Eye (tissue), 1 donor: ENCODE measurements at regions not wholly inside any gene's neighbourhood (a gene's known extent, or its start where the extent isn't known, plus 50 kb on each side); places are given as distances from the start of the nearest gene placed in this dataset.

Experiments
- DNase-seq: peaks from one replicate; pipeline ENCODE4 v3.0.0-alpha.2; 2015

DNA sequence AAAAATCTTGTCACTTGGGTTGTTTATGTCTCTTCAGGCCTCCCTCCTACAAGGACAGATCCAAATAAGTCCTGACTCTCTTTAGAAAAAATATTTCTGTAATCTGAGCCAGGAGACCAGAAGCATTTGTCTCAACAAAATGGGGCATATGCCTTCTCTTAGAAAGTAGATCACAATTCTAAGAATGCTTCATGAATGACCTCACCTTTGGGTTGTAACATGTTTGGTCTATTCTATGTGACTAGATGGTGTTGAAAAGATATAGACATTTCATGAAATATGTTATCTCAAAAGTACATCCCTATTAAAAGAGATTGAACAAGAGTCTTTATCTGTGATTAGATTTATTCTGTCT, 159.0 kb upstream of the SETBP1 start:
- no peak for DNase-seq

DNA sequence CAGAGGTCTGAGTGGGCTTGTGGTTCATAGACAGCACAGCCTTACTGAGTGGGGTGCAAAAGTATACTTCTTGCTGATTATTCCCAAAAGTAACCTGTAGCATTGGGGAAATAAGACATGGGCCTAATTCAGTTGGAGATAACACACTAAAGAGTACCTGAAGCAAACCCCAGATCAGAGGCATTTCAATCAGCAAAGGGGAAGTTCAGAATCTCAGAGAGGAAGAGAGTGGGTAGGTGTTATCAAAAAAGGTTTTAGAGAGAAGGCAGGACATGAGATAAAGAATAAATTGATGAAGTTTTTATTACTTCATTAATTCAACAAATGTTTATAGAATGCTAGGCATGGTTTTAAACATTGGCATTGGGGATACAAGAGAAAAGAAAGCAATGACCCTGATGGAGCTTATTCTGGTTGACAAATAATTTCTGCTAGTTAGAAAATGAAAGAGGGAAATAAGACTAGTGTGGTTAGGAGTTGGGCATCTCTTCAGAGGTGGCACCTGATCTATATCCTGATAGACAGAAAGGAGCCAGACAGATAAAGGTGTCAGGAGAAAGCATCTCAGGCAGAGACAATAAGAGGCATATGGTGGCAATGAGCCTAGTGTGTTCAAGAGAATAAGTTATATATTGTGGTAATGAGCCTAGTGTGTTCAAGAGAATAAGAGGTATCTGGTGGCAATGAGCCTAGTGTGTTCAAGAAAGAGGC, 153.8 kb upstream of the SETBP1 start:
- DNase-seq: no peak

DNA sequence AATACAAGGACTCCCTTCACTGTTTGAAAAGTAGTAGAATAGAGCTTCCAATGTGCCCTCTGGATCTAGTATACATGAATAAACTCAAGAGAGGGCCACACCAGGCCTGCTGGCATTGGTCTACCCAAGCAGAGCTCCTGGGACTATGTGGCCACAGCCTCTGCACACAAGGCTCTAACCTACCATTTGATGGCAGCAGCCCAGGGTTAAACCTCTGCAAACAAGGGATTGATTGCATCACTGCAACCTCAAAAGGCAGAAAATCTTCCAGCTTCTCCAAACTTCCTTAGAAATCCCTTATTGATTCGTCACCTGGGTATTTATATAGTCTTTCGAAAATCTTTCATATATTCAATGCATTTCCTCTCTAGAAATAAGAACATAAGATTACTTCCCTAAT, 147.6 kb upstream of the SETBP1 start:
- DNase-seq: no peak

DNA sequence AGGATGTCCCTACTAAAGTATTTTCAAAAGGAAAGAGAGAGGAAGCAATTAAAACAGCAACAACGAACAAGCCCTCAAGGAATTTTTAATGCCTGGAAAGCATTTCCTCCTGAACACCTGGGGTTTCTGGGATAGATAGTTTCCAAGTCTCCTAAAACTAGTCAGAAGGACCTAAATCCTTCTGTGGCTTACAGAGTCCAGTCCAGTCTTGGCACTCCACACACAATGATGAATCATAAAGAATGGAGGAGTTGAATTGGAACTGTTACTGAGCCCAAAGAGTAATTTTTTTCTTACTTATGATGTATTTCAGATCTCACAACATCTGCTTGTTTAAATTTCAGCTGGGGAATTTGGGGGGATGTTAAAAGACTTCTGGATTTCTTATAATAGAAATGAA, 144.6 kb upstream of the SETBP1 start:
- DNase-seq: no peak

DNA sequence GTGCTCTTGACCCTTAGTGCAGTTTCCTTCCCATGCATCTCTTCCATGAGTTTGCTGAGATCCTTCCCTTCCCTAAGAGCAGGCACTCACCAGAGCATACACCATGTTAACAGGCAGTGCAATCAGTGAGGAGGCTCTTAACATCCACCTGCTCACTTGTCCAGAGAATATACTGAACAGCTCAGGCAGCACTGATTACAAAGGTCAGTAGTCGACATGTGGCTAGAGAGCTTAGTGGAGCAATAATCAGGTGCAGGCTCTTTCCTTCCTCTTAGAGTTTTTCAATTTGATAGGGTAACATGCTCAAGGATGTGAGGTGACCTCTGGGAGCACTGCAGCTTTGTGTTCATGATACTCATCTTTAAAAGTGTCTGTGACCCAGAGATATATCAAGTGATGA, 144.1 kb upstream of the SETBP1 start:
- DNase-seq: peak; percentile 48

DNA sequence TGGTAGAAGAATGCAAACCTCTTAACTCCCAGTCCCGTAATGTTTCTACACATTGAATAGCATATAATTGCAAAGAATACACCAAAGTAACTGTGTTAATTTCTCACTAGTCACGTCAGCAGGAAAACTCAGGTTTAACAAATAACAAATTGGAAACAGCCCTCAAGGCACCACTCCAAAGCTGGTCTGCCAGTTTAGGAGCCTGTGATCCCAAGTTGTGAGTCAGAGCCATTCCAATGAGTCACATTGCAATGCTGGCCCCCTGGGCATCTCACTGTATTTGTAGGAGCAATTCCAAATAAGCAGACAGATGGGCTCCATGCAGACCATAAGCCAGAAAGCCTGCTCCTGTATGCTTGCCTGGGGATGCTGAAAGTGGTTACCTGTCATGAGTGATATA, 143.2 kb upstream of the SETBP1 start:
- no peak for DNase-seq

DNA sequence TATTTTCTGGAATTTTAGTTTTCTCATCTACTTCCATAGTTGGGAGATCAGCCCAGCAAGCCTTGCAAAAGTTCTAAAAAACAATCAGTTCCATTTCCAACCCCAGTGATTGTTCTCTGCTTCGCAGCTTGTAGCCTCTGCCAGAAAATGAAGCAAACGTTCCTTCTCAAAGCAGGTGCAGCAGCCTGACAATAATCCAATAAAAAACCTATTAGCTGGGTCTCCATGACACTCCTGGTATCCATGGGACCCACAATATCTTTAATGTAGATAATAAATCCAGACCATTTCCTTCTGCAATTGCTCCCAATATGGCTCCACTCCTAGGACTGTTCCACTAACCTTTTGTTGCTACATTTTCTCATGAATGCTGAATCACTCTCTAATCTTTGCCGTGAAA, 140.8 kb upstream of the SETBP1 start:
- no peak for DNase-seq

DNA sequence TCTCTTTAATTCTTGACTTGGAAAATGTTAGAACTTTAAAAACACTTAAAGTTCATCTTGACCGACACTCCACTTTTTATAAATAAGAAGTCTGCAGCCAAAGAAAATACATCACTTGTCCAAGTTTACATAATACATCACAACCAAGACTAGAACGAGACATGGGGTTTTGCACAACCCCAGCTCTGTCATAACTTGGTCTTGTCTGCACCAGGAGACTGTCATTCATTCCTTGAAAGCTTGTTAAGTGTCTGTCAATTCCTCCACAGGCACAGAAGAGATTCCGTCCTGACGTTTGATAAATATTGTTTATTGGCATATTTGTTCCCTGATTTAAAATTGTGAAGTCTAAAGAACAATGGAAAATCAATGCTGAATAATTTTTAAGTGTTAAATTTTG, 139.5 kb upstream of the SETBP1 start:
- DNase-seq: no peak

DNA sequence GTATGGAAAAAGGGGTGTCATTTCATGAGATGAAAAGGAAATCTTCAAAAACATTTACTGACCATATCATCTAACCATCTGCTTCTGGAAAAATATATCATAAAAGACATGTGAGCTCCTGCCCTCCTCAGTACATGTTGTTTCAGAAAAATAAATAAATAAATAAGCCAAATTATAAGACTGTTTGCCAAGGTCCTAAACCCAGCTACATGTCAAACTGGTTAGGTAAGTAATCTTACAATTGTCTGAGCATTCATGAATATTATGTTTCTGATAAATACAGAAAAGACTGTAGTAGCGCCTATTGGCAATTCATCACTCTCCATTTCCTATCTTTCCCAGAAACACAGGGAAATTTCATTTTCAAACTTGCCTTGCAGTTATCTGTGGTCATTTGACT, 138.9 kb upstream of the SETBP1 start:
- DNase-seq: no peak

DNA sequence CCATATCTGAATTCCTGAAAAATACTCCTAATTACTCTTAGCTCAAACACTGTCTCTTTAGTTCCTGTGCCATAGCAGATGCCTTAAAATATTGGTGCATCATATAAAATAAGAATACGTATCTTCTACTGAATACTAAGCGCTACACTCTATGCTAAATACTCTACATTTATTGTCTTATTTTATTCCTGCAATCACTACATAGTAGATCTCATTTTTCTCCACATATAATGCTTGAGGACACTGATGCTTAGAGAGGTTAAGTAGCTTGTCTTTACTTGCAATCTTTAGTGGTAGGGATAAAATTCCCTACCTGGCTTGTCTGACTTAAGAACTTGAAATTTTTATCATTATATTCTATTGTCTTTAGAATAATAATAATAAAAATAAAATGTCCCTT, 137.3 kb upstream of the SETBP1 start:
- DNase-seq: no peak

DNA sequence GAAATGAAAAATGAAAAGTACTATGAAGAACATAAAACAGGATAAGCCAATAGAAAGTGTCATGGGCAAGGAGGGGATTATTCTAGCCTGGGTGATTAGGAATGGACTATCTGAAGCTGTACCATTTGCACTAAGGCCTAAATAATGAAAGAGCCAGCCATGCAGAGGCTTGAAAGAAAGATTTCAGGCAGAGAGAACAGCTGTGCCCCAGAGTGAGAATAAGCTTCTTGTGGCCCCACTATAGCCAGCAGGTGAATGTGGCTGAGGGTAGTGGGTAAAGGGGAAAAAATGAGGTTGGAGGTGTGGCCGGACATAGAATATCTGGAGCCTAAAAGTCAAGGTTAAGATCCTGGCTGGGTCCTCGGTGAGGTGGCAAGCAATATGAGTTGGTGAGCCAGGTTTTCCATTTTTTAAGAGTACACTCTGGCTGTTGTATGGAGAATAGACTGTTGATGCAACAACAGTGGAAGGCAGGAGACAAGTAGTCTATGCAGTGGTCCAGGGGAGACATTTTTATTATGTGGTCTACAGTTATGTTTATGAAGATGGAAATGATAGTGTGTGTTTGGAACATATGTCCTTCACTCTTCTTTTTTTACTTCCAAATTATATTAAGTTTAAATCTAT, 135.2 kb upstream of the SETBP1 start:
- no peak for DNase-seq

DNA sequence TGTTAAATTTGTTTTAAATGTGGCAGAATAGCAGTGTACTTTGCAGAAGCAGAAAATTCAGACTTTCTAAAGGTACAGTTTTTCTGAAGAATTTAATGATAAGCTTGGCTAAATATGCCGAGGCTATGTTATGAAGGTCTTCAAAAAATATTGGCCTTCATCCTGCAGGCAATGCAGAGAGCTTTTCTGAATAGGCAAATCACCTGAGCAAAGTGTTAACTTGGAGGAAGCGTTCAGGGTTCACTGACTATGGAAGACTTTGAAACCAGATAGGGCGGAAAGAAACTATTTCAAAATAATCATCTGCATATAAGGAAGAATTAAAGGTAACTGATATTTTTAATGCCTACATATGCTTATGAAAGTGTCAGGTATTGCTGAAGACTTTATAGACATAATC, 133.7 kb upstream of the SETBP1 start:
- DNase-seq: no peak

DNA sequence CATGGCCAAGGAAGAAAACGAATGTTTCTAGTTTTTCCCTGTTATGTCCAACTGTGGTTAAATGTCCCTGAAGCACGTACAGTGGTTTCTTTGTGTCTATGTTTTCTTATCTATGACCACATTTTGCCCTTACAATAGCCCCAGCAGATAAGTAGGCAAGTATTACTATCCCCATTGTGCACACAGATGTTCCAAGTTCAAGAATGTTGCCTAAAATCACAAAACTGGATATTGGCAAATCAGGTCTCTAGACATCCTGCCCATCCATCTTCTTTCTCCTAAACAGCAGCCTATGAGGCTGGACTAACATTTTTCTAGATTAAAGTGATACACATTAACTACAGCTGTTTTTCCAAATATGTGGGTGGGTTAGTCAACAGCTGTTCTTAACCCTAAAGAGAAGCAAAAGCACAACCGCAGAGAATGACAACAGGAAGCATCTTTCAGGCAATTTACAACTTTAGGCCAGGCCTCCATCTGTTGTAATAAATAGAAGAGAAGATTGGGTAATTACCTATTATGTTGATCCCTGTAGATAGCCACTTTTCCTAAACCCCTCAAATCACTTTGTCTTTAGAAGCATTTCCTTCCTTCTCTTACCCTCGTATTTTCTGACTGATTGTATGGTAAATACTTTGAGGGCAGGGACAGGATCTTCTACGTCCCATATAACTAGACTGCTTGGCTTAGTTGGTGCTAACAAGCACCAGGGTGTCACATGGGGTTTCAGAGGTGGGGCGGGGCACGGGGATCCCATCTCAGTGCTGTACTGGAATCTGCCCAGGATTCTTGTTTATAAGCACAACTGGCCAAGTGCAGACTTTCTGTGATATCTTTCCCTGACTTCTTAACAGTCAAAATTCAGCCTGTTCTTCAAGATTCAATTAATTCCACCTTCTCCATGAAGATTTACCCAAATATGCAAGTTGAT, 132.1 kb upstream of the SETBP1 start:
- no peak for DNase-seq

DNA sequence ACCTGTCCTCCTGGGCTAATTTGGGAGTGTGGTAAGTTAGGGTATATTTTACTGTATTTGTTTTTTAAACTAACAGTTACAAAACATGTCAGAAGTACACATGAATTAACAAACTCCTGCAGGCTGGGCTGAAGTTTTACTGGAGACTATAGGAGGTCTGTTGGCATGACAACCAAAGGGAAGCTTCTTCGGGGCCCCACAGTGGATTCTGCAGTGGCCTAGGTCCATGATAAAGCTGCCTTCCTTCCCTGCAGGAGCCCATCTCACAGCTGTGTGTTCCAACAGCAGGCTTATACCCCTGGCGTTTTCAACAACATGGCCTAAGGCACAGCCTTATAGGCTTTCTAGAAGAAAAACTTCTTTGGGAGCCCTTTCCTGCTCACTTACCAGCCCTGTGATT, 128.0 kb upstream of the SETBP1 start:
- peak; percentile 39 for DNase-seq

DNA sequence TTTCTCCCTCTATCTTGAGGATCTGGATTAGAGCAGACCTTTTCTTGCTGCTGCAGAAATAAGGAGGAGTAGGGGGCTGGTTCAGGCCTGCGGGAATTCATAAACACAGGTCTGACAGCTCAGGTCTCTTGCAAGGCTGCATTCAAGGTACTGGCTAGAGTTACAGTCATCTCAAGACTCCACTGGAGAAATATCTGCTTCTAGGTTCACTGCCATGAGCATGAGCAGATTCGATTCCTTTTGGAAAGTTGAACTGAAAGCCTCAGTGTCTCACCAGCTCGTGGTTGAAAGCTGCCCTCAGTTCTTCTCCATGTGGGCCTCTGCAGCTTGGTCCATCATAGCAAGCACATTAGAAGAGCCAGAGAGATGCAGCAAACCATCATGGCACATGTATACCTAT, 124.4 kb upstream of the SETBP1 start:
- DNase-seq: no peak

DNA sequence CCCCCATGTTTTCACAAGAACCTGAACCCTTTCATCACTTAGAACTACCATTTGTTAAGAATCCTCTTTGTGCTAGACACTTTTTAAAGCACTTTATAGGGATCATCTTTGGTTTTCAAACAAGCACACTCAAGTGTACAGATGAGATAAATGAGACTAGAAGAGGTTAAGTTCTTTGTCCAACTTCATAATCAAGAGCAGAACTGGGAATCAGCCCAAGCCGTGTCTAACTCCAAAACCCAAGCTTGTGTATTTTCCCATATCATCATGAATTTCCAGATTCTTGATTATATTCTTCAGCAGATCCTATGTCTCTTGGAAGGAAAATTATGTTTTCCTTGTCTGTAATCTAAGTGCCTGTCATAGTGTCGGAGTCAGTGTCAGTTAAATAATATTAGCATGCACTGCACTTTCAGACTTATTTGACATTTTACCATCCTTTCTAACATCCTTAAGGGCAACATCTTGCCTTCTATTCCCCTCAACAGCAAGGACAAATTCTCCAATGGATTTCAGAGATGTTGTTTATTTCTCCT, 123.0 kb upstream of the SETBP1 start:
- no peak for DNase-seq

DNA sequence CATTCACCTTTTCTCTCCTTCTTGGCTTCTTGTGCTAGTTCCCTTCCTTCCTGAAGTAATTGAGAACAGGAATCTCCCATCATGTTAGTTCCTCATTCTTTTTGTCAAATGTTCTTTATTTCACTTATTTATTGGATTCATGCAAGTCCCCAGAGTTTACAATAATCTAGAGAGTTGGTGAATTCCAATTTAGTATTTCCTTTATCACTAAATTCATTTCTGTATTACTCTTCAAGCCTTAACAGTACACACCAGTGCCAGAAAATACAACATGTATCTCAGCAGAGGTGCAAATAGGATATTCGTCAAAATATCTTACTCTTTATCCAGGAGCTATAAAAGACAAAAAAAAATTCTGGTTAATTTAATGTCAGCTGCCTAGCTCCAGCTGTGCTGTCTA, 121.9 kb upstream of the SETBP1 start:
- DNase-seq: no peak

DNA sequence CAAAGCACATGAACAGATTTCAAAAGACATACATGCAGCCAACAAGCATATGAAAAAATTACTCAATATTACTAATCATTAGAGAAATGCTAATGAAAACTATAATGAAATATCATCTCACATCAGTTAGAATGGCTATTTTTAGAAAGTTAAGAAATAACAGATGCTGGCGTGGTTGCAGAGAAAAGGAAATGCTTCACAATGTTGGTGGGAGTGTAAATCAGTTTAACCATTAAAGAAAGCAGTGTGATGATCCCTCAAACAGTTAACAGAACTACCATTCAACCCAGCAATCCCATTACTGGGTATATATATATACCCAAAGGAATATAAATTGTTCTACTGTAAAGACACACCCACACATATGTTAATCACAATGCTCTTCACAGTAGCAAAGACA, 117.7 kb upstream of the SETBP1 start:
- no peak for DNase-seq

DNA sequence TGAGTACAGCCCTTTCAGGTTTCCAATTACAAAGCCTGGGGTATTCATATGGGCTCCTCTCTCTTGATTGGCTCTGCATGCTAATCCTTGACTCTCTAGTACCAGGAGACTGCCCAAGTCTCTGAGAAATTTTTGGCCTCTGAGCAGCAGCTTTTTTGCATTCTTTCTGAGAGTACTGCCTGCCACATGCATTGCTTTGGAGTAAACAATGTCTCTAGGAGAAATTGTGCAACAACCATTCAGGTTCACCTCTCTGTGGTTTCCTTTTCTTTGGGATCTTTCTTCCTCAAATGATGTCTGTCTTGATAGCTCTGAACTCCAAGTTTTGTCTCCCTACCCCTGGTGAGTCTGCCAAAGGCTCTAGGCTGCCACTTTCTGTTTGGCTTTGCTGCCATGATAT, 115.8 kb upstream of the SETBP1 start:
- no peak for DNase-seq

DNA sequence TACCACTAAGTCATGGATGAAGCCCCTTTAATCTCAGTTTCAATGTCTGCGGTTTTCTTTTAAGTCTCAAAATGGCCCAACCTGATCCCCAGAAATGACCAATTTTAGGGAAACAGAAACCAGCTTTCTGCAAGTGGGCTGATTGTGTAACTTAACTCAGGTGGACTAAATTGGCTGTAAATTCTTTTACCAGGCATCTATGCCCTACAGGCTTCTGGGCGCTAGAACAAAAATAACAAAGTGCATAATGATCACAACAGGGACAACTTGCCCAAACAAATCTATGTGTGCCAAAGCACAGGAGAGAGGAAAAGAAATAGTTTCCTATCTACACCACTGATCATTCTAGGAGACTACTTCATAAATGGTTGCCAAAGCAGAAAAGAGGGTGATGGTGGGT, 112.3 kb upstream of the SETBP1 start:
- DNase-seq: no peak

DNA sequence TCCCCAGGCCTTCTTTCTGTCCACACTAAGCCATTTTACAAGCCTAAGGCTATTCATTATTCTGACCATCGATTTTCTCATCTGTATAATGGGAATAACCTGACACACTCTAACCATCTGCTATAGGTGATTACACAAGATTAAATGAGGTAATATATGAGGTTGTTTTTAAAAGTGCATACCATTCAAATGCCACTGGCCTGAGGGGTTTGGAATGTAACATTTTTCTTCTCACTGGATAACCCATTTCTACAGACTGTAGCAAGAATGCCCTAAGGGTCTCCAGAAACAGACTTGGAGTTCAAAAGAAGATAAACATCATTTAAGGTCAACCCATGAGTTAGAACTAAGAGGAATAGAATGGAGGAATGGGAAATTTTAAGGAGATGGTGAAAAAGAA, 111.7 kb upstream of the SETBP1 start:
- no peak for DNase-seq

DNA sequence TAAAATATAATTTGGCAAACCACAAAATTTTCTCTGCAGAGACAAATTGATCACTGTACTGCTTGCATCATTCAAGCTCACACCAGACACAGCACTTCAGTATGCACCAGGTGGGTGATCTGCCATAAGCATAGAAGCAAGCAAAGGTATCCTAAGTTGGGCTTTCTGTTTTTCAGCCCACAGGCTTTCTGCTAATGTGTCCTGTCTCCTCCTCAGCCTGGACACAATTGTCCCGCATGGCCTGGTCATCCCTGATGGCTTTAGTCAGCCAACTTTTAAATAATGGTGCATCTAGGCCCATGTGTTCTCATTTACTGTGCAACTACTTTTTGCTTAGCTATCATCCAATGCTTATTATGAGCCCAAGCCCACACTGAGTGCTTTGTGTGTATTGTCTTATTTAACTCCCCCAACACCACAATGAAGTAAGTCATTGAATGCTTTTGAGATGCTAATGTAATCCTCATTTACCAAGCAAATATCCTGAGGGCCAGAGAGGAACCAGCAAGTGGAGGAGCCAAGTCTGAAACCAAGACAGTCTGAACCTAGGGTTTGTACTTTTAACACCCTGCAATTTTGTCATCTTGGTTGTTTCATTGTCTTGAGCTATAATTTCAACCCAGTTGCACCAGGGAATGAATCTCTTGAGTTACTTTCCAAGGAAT, 111.2 kb upstream of the SETBP1 start:
- DNase-seq: no peak

DNA sequence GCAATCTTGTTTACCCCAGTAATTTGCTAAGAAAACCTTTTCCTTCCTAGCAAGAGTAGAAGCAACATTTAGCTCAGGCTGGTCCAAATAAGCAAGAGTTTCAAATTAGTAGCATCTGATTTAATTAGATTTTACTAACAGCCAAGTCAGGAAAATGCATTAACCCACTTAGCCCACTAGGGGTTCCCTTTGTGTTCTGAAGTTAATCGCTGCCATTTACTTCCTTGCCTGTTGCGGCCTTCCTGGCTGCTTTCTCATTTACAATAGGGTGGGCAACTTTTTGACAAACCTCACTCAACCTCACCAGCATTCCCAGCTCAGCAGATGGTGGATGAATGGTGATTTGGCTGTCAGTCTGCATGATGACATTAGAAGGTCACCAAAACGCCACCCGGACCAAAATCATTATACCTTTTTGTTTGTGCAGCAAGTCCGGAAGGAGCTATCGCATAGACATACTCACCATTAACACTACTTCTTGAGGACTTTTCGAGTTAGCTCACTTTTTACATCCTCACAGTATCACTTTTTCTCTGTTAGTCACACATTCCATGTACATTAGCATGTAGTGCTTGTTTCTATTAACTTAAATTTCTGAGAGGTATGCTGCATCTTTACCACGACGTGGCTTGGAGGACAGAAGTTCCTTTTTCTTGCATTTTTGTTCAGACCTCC, 101.5 kb upstream of the SETBP1 start:
- DNase-seq: no peak
